Body of pancreas (tissue), 4 donors: ENCODE measurements at regions not wholly inside any gene's neighbourhood (a gene's known extent, or its start where the extent isn't known, plus 50 kb on each side); places are given as distances from the start of the nearest gene placed in this dataset.

Experiments
- POLR2A ChIP-seq, 3 donors: fragments of 450-650 bp; IDR thresholded peaks; one replicate each; pipeline ENCODE4 v1.6.1; 2016; ENCODE audit warnings: antibody characterized with exemption in 3 of 3, mild to moderate bottlenecking in 2 of 3
- TF ChIP-seq, protein P1 (sequence below), 7 experiments: fragments of 450-650 bp in 4 of 7; fragments of 200-600 bp in 3 of 7; sonication (generic) in 3 of 7; IDR thresholded peaks; one replicate each; pipeline ENCODE4 v1.5.1; 2016 to 2019; ENCODE audit warnings: antibody characterized with exemption in 7 of 7

DNA sequence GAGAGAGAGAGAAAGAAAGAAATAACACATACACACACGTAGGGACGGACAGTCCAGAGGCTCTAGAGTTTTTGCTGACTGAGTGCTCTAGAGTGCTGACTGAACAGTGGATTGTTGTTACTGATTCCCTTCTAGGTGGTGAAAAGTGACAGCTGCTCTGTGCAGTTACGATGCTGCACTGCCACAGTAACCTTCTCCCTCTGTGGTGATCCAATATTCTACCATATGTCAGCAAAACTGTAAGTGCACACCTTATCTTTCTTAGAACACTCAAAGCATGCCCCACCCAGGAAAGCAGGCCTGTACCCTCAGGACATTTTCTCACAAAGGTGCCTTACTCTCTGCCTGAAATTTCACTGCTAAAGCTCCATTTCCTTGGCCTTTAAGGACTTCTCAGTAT is 1023.5 kb downstream of the TYW1 start:
- TF ChIP-seq, protein P1, sequence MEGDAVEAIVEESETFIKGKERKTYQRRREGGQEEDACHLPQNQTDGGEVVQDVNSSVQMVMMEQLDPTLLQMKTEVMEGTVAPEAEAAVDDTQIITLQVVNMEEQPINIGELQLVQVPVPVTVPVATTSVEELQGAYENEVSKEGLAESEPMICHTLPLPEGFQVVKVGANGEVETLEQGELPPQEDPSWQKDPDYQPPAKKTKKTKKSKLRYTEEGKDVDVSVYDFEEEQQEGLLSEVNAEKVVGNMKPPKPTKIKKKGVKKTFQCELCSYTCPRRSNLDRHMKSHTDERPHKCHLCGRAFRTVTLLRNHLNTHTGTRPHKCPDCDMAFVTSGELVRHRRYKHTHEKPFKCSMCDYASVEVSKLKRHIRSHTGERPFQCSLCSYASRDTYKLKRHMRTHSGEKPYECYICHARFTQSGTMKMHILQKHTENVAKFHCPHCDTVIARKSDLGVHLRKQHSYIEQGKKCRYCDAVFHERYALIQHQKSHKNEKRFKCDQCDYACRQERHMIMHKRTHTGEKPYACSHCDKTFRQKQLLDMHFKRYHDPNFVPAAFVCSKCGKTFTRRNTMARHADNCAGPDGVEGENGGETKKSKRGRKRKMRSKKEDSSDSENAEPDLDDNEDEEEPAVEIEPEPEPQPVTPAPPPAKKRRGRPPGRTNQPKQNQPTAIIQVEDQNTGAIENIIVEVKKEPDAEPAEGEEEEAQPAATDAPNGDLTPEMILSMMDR (IDR thresholded peaks at IDR 0.05) = no peak
- TF ChIP-seq POLR2A (IDR thresholded peaks at IDR 0.05) = no peak
